Liver (tissue), 8 donors: ENCODE measurements at regions not wholly inside any gene's neighbourhood (a gene's known extent, or its start where the extent isn't known, plus 50 kb on each side); places are given as distances from the start of the nearest gene placed in this dataset.

ENCODE experiments used
- DNase-seq: peaks from one replicate; pipeline ENCODE4 v3.0.0-alpha.2; 2017; ENCODE audit warnings: low spot score
- H3K27ac ChIP-seq, 2 donors: one replicate each; pipeline ENCODE4 v1.7.0; 2013; ENCODE audit warnings: inconsistent platforms in 2 of 2, low read length in 2 of 2, control low read depth in 1 of 2, low read depth in 1 of 2, mild to moderate bottlenecking in 1 of 2
- H3K27me3 ChIP-seq, 4 donors: one replicate each; pipeline versions ENCODE4 v1.6.1 to v1.7.0; 2013; ENCODE audit warnings: low read length in 3 of 4, inconsistent platforms in 1 of 4, mild to moderate bottlenecking in 1 of 4, moderate library complexity in 1 of 4; ENCODE audit not compliant: control insufficient read depth in 4 of 4, insufficient read depth in 4 of 4
- H3K36me3 ChIP-seq, 4 donors: one replicate each; pipeline versions ENCODE4 v1.6.1 to v1.7.0; 2013; ENCODE audit warnings: low read length in 3 of 4, mild to moderate bottlenecking in 3 of 4, low read depth in 1 of 4, moderate library complexity in 1 of 4; ENCODE audit not compliant: control insufficient read depth in 4 of 4, insufficient read depth in 3 of 4
- H3K4me1 ChIP-seq, 4 donors: one replicate each; pipeline versions ENCODE4 v1.6.1 to v1.7.0; 2013; ENCODE audit warnings: low read length in 3 of 4, mild to moderate bottlenecking in 3 of 4, moderate library complexity in 1 of 4; ENCODE audit not compliant: control insufficient read depth in 4 of 4, insufficient read depth in 4 of 4
- H3K4me3 ChIP-seq, 3 donors: one replicate each; pipeline versions ENCODE4 v1.6.1 to v1.7.0; 2013; ENCODE audit warnings: low read length in 3 of 3, control low read depth in 1 of 3, low read depth in 1 of 3, mild to moderate bottlenecking in 1 of 3
- H3K9ac ChIP-seq, 2 donors: one replicate each; pipeline ENCODE4 v1.7.0; 2013; ENCODE audit warnings: low read length in 2 of 2, mild to moderate bottlenecking in 2 of 2, moderate library complexity in 2 of 2, control low read depth in 1 of 2, low read depth in 1 of 2
- H3K9me3 ChIP-seq, 4 donors: one replicate each; pipeline versions ENCODE4 v1.6.1 to v1.7.0; 2013; ENCODE audit warnings: low read length in 3 of 4; ENCODE audit not compliant: control insufficient read depth in 4 of 4
- ATF3 ChIP-seq: IDR thresholded peaks from 2 replicates; pipeline ENCODE4 v1.6.1; 2016; ENCODE audit warnings: antibody characterized with exemption
- CTCF ChIP-seq: fragments of 150-350 bp; IDR thresholded peaks from 2 replicates; pipeline ENCODE4 v1.5.1; 2017; ENCODE audit warnings: improper control_type of control experiment, low read depth, low read length; ENCODE audit not compliant: missing input control
- EGR1 ChIP-seq, 2 donors: IDR thresholded peaks; 2 replicates each; pipeline ENCODE4 v1.6.1; 2016 to 2018; ENCODE audit warnings: antibody characterized with exemption in 2 of 2, low read depth in 2 of 2
- FOXA1 ChIP-seq: IDR thresholded peaks from 2 replicates; pipeline ENCODE4 v1.6.1; 2016; ENCODE audit warnings: antibody characterized with exemption
- FOXA2 ChIP-seq: IDR thresholded peaks from 2 replicates; pipeline ENCODE4 v1.6.1; 2016; ENCODE audit warnings: antibody characterized with exemption
- GABPA ChIP-seq, 2 donors: IDR thresholded peaks in 1 of 2; conservative IDR thresholded peaks in 1 of 2; 2 replicates each; pipeline ENCODE4 v1.6.1; 2016; ENCODE audit warnings: antibody characterized with exemption in 2 of 2, mild to moderate bottlenecking in 1 of 2, moderate library complexity in 1 of 2
- HNF4A ChIP-seq, 2 donors: conservative IDR thresholded peaks; 2 replicates each; pipeline ENCODE4 v1.6.1; 2016; ENCODE audit warnings: antibody characterized with exemption in 2 of 2, mild to moderate bottlenecking in 2 of 2
- HNF4G ChIP-seq: IDR thresholded peaks from 2 replicates; pipeline ENCODE4 v1.6.1; 2016; ENCODE audit warnings: antibody characterized with exemption
- JUND ChIP-seq, 2 donors: IDR thresholded peaks; 2 replicates each; pipeline ENCODE4 v1.6.1; 2016; ENCODE audit warnings: antibody characterized with exemption in 2 of 2
- MAX ChIP-seq: IDR thresholded peaks from 2 replicates; pipeline ENCODE4 v1.6.1; 2016; ENCODE audit warnings: antibody characterized with exemption
- RAD21 ChIP-seq, 2 donors: IDR thresholded peaks; 2 replicates each; pipeline ENCODE4 v1.6.1; 2016; ENCODE audit warnings: antibody characterized with exemption in 2 of 2, mild to moderate bottlenecking in 2 of 2
- REST ChIP-seq: IDR thresholded peaks from 2 replicates; pipeline ENCODE4 v1.6.1; 2016; ENCODE audit warnings: antibody characterized with exemption, mild to moderate bottlenecking
- RXRA ChIP-seq, 2 donors: IDR thresholded peaks; 2 replicates each; pipeline ENCODE4 v1.6.1; 2017 to 2018; ENCODE audit warnings: antibody characterized with exemption in 2 of 2, mild to moderate bottlenecking in 1 of 2
- SP1 ChIP-seq: IDR thresholded peaks from 2 replicates; pipeline ENCODE4 v1.6.1; 2018; ENCODE audit warnings: antibody characterized with exemption, mild to moderate bottlenecking
- TAF1 ChIP-seq: conservative IDR thresholded peaks from 2 replicates; pipeline ENCODE4 v1.6.1; 2016; ENCODE audit warnings: antibody characterized with exemption, mild to moderate bottlenecking
- YY1 ChIP-seq: IDR thresholded peaks from 2 replicates; pipeline ENCODE4 v1.6.1; 2016; ENCODE audit warnings: antibody characterized with exemption, mild to moderate bottlenecking
- ZBTB33 ChIP-seq: IDR thresholded peaks from 2 replicates; pipeline ENCODE4 v1.6.1; 2016; ENCODE audit warnings: antibody characterized with exemption
- WGBS: extraction: QIAGEN DNeasy Blood & Tissue Kit; methylation state at CpG from one replicate; pipeline ENCODE4 v1.1.7; 2013; 5-methylcytosine and 5-hydroxymethylcytosine counted together
- donor health status: healthy.
- donor health status: healthy.
- donor health status: healthy.
- donor health status: healthy.
- donor health status: healthy.

GRCh38 chr4:74660866-74661265 lies 133.5 kb downstream of the BTC start:
- H3K27me3 ChIP-seq: no peaks in the 10 kb centered on the region
- no peaks in the 10 kb centered on the region for H3K36me3 ChIP-seq
- no peaks in the 10 kb centered on the region for H3K4me1 ChIP-seq
- no peak for DNase-seq
- no peaks in the 10 kb centered on the region for H3K9me3 ChIP-seq
- TF ChIP-seq ATF3: no peak
- TF ChIP-seq GABPA (IDR thresholded peaks at IDR 0.05 in 1 of 2, conservative IDR thresholded peaks at IDR 0.05 in 1 of 2): no peak
- no peak for TF ChIP-seq MAX
- H3K27ac ChIP-seq: no peak overlapping the region
- H3K9ac ChIP-seq: no peak overlapping the region
- no peak overlapping the region for H3K4me3 ChIP-seq
- 88% methylated on average over 2 of the region's 2 CpGs for WGBS

- no peak overlapping the region for H3K4me3 ChIP-seq
- no peak for TF ChIP-seq FOXA1
- no peak for TF ChIP-seq EGR1 (IDR thresholded peaks at IDR 0.05; ENCODE audit: low read depth in 2 of 2)
- no peak for TF ChIP-seq FOXA2
- TF ChIP-seq GABPA (IDR thresholded peaks at IDR 0.05 in 1 of 2, conservative IDR thresholded peaks at IDR 0.05 in 1 of 2): no peak
- TF ChIP-seq YY1: no peak
- TF ChIP-seq CTCF: no peak
- TF ChIP-seq REST: no peak
- TF ChIP-seq HNF4G: no peak
- no peak for TF ChIP-seq SP1
- TF ChIP-seq HNF4A (conservative IDR thresholded peaks at IDR 0.05): no peak
- TF ChIP-seq RAD21 (IDR thresholded peaks at IDR 0.05): no peak
- TF ChIP-seq TAF1: no peak
- no peak for TF ChIP-seq JUND (IDR thresholded peaks at IDR 0.05)
- no peak for TF ChIP-seq MAX
- no peak for TF ChIP-seq RXRA (IDR thresholded peaks at IDR 0.05)
- TF ChIP-seq ZBTB33: no peak
- H3K9ac ChIP-seq: no peak overlapping the region
- H3K9me3 ChIP-seq: no peaks in the 10 kb centered on the region
- H3K36me3 ChIP-seq: no peaks in the 10 kb centered on the region
- H3K4me1 ChIP-seq: no peaks in the 10 kb centered on the region
- no peaks in the 10 kb centered on the region for H3K27me3 ChIP-seq
- no peak for DNase-seq
- H3K27ac ChIP-seq: no peak overlapping the region
- WGBS: 90% methylated on average over 2 of the region's 2 CpGs
These were observed 132.7 kb downstream of the BTC start for GRCh38 chr4:74661427-74662201.
